ENCODE measurements at regions not wholly inside any gene's neighbourhood (a gene's known extent, or its start where the extent isn't known, plus 50 kb on each side); places are given as distances from the start of the nearest gene placed in this dataset.

- TF ChIP-seq CTCF (IDR thresholded peaks at IDR 0.05 in 2 of 3, conservative IDR thresholded peaks at IDR 0.05 in 1 of 3; ENCODE audit: borderline replicate concordance in 1 of 3, insufficient read depth in 1 of 3, low read depth in 2 of 3, low read length in 2 of 3) = no peak
- no peak for TF ChIP-seq SIN3A (IDR thresholded peaks at IDR 0.05; ENCODE audit: low read depth)
- no peak for TF ChIP-seq EZH2 (IDR thresholded peaks at IDR 0.05)
Measured at GRCh38 chr2:9754532-9754887, 88.8 kb upstream of the TAF1B start.

All from HCT116 (cell line).